ENCODE measurements at regions not wholly inside any gene's neighbourhood (a gene's known extent, or its start where the extent isn't known, plus 50 kb on each side); places are given as distances from the start of the nearest gene placed in this dataset.

DNA sequence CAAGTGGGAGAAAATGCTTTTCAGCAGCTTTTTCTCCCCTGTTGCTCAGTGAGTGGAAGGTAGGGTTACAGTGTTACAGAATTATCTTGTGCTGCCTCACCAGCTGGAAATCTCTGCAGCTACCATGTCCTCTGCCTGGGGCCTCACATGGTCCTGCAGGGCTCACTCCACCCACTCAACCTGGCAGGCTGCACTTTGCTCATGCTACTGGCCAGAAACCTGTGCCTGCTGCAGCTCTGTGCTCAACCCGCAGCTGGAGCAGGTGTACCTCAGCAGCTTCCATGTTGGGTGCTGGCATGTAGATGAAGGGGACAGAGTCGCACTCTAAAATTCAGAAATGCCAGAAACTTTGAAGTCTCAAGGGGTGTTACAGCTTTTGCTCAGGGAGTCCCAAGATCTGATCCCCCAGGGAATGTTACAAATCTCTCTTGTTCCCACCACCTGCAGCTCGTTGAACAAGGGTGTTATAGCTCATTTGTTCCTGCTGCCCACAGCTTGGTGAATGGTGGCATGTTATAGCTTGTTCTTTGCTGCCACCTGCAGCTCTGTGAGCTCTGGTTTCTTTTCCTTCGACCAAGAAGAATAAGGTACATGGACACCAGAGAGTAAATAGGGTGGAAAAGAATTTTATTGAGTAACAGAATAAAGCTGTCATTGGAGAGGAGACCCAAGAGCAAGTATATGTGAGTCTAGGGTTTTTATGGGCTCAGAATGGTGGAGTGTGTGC is 845.8 kb downstream of the TECRL start:
- TF ChIP-seq EZH2 (conservative IDR thresholded peaks at IDR 0.05; ENCODE audit: low read depth, low read length) (no peak), STAG1 (CRISPR knock-in tag; IDR thresholded peaks at IDR 0.05) (peak; percentile 42), CREM (IDR thresholded peaks at IDR 0.05) (no peak), CREM (CRISPR knock-in tag; IDR thresholded peaks at IDR 0.05) (no peak), ZBTB1 (CRISPR knock-in tag; IDR thresholded peaks at IDR 0.05; ENCODE audit: borderline replicate concordance) (no peak), GPN1 (CRISPR knock-in tag; IDR thresholded peaks at IDR 0.05; ENCODE audit: borderline replicate concordance) (no peak), MZF1 (CRISPR knock-in tag; IDR thresholded peaks at IDR 0.05; ENCODE audit: borderline replicate concordance) (no peak)
- TF ChIP-seq, protein P1, sequence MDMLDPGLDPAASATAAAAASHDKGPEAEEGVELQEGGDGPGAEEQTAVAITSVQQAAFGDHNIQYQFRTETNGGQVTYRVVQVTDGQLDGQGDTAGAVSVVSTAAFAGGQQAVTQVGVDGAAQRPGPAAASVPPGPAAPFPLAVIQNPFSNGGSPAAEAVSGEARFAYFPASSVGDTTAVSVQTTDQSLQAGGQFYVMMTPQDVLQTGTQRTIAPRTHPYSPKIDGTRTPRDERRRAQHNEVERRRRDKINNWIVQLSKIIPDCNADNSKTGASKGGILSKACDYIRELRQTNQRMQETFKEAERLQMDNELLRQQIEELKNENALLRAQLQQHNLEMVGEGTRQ (IDR thresholded peaks at IDR 0.05; ENCODE audit: low read depth, low read length): no peak
- TF ChIP-seq, protein P1 (CRISPR knock-in tag; IDR thresholded peaks at IDR 0.05; ENCODE audit: borderline replicate concordance): no peak

All from HepG2 (cell line).